Panc1 (cell line): ENCODE measurements at regions not wholly inside any gene's neighbourhood (a gene's known extent, or its start where the extent isn't known, plus 50 kb on each side); places are given as distances from the start of the nearest gene placed in this dataset.

Experiments used
- ATAC-seq: fragments of 200-7000 bp; cut with Tn5 transposase; 2 replicates; pipeline ENCODE4 v1.9.1; 2020; ENCODE audit warnings: mild to moderate bottlenecking, moderate library complexity
- BruUV-seq: library from RNA; stranded (reverse); fragments of 400-500 nt; replicated peaks from 2 replicates; lab custom pipeline; 2021; lab: Mats Ljungman, UMichigan
- CTCF ChIA-PET: fragments of 300-600 bp; sonication (Branson Sonifier 250); formaldehyde crosslinking; loops from one replicate; lab custom pipeline; 2022; ENCODE audit warnings: antibody characterized with exemption; lab: Charles Lee
- POLR2A ChIA-PET: fragments of 300-600 bp; sonication (Branson Sonifier 250); formaldehyde crosslinking; loops from one replicate; lab custom pipeline; 2022; ENCODE audit warnings: antibody characterized with exemption; lab: Charles Lee
- DNase-seq: peaks from one replicate; pipeline ENCODE4 v3.0.0-alpha.2; 2010; ENCODE audit warnings: low read depth, low spot score
- H3K27ac ChIP-seq: 2 replicates; pipeline ENCODE4 v1.5.1; 2011; ENCODE audit warnings: mild to moderate bottlenecking, low read length, inconsistent platforms
- H3K27me3 ChIP-seq: fragments of 200-500 bp; sonication (Bioruptor generic); 2 replicates; pipeline ENCODE4 v1.6.0; 2014; ENCODE audit warnings: low read length, inconsistent platforms; ENCODE audit not compliant: control insufficient read depth, insufficient read depth
- H3K36me3 ChIP-seq: fragments of 200-500 bp; sonication (Bioruptor generic); 2 replicates; pipeline ENCODE4 v1.5.1; 2014; ENCODE audit warnings: inconsistent platforms, mild to moderate bottlenecking, low read length, moderate library complexity; ENCODE audit not compliant: control insufficient read depth, insufficient read depth
- H3K4me1 ChIP-seq: 2 replicates; pipeline ENCODE4 v1.5.1; 2011; ENCODE audit warnings: inconsistent platforms, mild to moderate bottlenecking, low read length, moderate library complexity; ENCODE audit not compliant: control insufficient read depth, insufficient read depth
- H3K4me3 ChIP-seq, 2 experiments: 2 replicates each; pipeline ENCODE4 v1.5.1; 2011 to 2012; ENCODE audit warnings: low read depth in 2 of 2, low read length in 2 of 2, mild to moderate bottlenecking in 2 of 2, inconsistent platforms in 1 of 2, moderate library complexity in 1 of 2
- H3K9me3 ChIP-seq: fragments of 200-500 bp; sonication (Bioruptor generic); 2 replicates; pipeline ENCODE4 v1.5.1; 2014; ENCODE audit warnings: low read depth, mild to moderate bottlenecking, inconsistent platforms, low read length, moderate library complexity; ENCODE audit not compliant: control insufficient read depth, insufficient read depth
- POLR2AphosphoS5 ChIP-seq: IDR thresholded peaks from 2 replicates; pipeline ENCODE4 v1.6.1; 2012; ENCODE audit warnings: mild to moderate bottlenecking, low read depth, low read length, moderate library complexity
- SIN3A ChIP-seq: IDR thresholded peaks from 2 replicates; pipeline ENCODE4 v1.6.1; 2012; ENCODE audit warnings: low read depth, mild to moderate bottlenecking, low read length, moderate library complexity, borderline replicate concordance; ENCODE audit not compliant: insufficient read depth
- TCF7L2 ChIP-seq: IDR thresholded peaks from 2 replicates; pipeline ENCODE4 v1.6.1; 2011; ENCODE audit warnings: mild to moderate bottlenecking, low read depth, low read length, inconsistent platforms
- in situ Hi-C: cut with HindIII; loops from 2 replicates; pipeline ENCODE4 v1.10.0; 2016; ENCODE audit warnings: low sequenced_read_pairs, low pct_unique_long_range_greater_than_20kb
- intact Hi-C: fragments of 100-400 bp; cut with micrococcal nuclease; formaldehyde crosslinking; loops from one replicate; pipeline ENCODE4 v1.10.0; 2022; ENCODE audit not compliant: unreplicated experiment
- TF ChIP-seq, protein P1 (sequence below), 2 experiments: IDR thresholded peaks; 2 replicates each; pipeline ENCODE4 v1.6.1; 2011 to 2012; ENCODE audit warnings: low read depth in 2 of 2, control low read depth in 1 of 2, low read length in 1 of 2, mild to moderate bottlenecking in 1 of 2, moderate library complexity in 1 of 2; ENCODE audit not compliant: insufficient read depth in 1 of 2
- TF ChIP-seq, protein P2 (sequence below): fragments of 450-650 bp; IDR thresholded peaks from 2 replicates; pipeline ENCODE4 v1.5.1; 2017; ENCODE audit warnings: mild to moderate bottlenecking

DNA sequence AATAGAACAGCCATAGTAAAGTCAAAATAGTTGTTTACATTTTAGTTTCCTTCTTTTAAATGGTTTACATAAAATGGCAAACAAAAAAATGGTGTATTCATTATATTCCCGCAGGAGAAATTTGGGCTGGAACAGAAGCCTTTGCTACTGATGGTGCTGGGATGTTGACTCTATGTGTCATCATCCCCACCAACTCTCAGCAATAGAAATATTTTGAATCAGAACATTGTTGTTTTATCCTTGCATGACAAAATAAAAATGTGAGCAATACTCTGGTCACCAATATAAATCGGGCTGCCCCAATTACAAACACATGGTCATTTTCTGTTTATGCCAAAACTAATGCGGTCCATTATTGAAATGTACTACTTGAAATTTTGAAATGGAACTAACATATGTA, 1131.6 kb upstream of the PCDH7 start:
- Histone ChIP-seq H3K36me3 (no peaks in the 10 kb centered on the region), H3K27me3 (no peaks in the 10 kb centered on the region), H3K4me3 (no peak overlapping the region), H3K27ac (no peak overlapping the region), H3K9me3 (no peaks in the 10 kb centered on the region), H3K4me1 (no peaks in the 10 kb centered on the region)
- POLR2A ChIA-PET = no interaction called here
- no TSS peak for BruUV-seq
- intact Hi-C loops (no loop called here), in situ Hi-C loops (no loop called here)
- CTCF ChIA-PET = no interaction called here
- DNase-seq (no peak), ATAC-seq (no peak)
- TF ChIP-seq SIN3A (no peak), TCF7L2 (no peak)
- TF ChIP-seq, protein P1, sequence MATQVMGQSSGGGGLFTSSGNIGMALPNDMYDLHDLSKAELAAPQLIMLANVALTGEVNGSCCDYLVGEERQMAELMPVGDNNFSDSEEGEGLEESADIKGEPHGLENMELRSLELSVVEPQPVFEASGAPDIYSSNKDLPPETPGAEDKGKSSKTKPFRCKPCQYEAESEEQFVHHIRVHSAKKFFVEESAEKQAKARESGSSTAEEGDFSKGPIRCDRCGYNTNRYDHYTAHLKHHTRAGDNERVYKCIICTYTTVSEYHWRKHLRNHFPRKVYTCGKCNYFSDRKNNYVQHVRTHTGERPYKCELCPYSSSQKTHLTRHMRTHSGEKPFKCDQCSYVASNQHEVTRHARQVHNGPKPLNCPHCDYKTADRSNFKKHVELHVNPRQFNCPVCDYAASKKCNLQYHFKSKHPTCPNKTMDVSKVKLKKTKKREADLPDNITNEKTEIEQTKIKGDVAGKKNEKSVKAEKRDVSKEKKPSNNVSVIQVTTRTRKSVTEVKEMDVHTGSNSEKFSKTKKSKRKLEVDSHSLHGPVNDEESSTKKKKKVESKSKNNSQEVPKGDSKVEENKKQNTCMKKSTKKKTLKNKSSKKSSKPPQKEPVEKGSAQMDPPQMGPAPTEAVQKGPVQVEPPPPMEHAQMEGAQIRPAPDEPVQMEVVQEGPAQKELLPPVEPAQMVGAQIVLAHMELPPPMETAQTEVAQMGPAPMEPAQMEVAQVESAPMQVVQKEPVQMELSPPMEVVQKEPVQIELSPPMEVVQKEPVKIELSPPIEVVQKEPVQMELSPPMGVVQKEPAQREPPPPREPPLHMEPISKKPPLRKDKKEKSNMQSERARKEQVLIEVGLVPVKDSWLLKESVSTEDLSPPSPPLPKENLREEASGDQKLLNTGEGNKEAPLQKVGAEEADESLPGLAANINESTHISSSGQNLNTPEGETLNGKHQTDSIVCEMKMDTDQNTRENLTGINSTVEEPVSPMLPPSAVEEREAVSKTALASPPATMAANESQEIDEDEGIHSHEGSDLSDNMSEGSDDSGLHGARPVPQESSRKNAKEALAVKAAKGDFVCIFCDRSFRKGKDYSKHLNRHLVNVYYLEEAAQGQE (IDR thresholded peaks at IDR 0.05; ENCODE audit: insufficient read depth in 1 of 2, low read depth in 2 of 2, low read length in 1 of 2) = no peak
- TF ChIP-seq, protein P2, sequence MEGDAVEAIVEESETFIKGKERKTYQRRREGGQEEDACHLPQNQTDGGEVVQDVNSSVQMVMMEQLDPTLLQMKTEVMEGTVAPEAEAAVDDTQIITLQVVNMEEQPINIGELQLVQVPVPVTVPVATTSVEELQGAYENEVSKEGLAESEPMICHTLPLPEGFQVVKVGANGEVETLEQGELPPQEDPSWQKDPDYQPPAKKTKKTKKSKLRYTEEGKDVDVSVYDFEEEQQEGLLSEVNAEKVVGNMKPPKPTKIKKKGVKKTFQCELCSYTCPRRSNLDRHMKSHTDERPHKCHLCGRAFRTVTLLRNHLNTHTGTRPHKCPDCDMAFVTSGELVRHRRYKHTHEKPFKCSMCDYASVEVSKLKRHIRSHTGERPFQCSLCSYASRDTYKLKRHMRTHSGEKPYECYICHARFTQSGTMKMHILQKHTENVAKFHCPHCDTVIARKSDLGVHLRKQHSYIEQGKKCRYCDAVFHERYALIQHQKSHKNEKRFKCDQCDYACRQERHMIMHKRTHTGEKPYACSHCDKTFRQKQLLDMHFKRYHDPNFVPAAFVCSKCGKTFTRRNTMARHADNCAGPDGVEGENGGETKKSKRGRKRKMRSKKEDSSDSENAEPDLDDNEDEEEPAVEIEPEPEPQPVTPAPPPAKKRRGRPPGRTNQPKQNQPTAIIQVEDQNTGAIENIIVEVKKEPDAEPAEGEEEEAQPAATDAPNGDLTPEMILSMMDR = no peak

DNA sequence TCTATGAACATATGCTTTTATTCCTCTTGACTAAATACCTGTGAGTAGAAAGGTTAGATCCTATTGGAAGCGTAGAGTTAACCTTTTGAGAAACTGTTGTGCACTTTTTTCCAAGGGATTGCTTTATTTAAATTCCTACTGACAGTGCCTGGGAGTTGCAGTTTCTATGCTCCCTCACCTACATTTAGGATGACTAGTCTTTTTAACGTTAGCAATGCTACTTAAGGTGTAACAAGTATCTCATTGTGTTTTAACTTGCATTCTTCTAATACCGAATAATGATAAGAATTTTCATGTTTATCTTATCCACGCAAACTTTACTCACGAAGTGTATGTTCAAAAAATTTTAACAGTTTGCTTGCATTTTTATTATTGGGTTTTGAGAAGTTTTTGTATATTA, 1123.9 kb upstream of the PCDH7 start:
- CTCF ChIA-PET = no interaction called here
- POLR2A ChIA-PET = no interaction called here
- no peak overlapping the region for H3K27ac ChIP-seq

More for the DNA sequence above, 1123.9 kb upstream of the PCDH7 start:
- no peak for TF ChIP-seq TCF7L2
- TF ChIP-seq, protein P2 = no peak
- no peak for TF ChIP-seq SIN3A
- TF ChIP-seq, protein P1 (IDR thresholded peaks at IDR 0.05; ENCODE audit: insufficient read depth in 1 of 2, low read depth in 2 of 2, low read length in 1 of 2) = no peak
- TF ChIP-seq POLR2AphosphoS5 = no peak
- Histone ChIP-seq H3K4me1 (no peaks in the 10 kb centered on the region), H3K27me3 (no peaks in the 10 kb centered on the region), H3K9me3 (no peaks in the 10 kb centered on the region), H3K36me3 (no peaks in the 10 kb centered on the region), H3K4me3 (no peak overlapping the region)
- ATAC-seq (no peak), DNase-seq (no peak)
- in situ Hi-C loops = no loop called here
- BruUV-seq = no TSS peak
- intact Hi-C loops = no loop called here
